ENCODE measurements at regions not wholly inside any gene's neighbourhood (a gene's known extent, or its start where the extent isn't known, plus 50 kb on each side); places are given as distances from the start of the nearest gene placed in this dataset.

DNA sequence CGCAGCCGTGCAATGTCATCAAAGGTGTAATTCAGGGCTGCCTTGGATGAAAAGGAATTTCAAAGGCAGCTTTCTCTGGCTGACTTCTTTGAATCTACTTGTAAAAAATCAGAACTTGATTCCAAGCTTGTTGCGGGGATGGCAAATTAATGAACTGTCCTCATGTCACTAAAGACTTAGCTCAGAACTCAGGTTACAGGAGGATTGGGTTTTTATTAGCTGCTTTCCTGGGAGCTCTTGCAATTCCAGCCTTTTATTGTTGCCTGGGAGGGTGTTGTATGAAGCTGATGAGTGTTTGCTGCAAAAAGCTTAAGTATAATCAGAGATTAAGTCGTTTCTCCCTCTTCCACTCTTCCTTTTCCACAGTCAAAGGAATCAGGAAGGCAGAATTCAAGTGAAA is 113.0 kb upstream of the CDH4 start:
- no peak for ATAC-seq

DNA sequence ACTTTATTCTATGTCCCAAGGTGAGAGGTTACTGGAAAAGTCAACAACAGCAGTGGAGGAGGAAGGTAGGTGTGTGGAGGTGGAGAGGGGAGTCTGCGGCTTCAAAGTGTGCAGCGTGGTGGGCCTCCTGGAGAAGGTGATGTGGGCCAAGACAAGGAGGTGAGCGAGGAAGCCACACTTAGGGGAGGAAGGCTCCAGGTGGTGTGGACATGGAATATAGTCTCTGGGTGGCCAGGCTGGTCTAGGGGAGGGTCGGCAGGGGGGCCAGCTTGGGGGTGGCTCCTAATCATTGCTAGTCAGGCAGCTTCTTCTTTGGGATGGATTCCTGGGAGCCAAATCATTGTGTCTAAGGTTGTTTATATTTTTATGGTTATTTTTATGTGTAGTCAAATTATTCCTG is 111.5 kb upstream of the CDH4 start:
- no peak for ATAC-seq

DNA sequence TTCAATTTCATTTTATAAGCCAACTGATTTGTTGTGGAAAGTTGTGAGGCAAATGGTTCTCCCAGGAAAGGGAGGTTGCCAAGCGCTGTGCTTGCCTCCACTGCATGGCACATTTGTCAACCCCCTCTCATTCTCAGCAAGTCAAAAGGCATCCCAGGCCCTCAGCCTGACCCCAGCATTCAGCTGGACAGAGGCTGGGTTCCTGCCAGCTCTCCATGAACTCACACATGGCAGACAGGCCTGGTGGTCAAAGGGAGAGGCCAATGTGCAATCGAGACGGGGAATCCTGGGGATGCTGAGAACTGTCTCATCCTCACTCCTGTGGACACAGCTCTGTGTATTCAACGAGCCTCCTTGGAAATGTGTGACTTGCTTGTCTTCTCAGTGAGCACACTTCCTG is 106.0 kb upstream of the CDH4 start:
- ATAC-seq, result no peak

DNA sequence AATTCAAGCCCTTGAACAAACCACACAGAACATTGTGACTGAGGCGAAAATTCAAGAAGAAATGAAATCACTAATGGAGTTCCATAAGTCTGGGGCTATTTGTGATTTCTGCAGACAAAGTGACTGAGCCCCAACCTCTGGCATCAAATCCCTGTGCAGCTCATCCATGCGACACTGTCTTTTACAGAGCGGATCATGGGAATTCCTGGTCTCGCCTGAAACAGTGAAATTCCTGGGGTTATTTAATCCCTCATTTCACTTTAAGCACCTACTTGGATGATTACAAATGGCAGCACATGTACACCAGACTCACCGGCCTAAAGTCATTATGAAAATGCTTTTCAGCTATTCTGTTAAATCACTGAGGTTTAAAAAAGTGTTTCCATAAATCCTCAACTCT is 102.4 kb upstream of the CDH4 start:
- no peak for ATAC-seq

DNA sequence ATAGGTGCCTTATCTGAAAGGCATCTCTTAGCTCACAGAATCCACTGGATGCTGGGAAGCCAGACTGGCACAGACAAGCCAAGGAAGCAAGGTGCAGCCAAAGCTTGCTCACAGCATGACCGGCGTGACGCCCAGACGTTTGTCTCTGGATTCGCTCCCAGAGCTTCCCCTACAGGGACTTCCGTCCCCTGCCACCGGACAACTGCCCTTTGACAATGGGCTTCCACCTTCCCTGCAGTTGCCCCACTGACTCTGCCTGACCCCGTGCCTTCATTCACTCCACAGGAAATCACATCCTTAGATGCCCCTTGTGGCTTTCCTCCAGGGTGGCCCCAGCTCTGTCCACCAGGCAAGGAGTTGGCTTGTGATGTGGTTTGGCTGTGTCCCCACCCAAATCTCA is 94.8 kb upstream of the CDH4 start:
- ATAC-seq, result no peak

DNA sequence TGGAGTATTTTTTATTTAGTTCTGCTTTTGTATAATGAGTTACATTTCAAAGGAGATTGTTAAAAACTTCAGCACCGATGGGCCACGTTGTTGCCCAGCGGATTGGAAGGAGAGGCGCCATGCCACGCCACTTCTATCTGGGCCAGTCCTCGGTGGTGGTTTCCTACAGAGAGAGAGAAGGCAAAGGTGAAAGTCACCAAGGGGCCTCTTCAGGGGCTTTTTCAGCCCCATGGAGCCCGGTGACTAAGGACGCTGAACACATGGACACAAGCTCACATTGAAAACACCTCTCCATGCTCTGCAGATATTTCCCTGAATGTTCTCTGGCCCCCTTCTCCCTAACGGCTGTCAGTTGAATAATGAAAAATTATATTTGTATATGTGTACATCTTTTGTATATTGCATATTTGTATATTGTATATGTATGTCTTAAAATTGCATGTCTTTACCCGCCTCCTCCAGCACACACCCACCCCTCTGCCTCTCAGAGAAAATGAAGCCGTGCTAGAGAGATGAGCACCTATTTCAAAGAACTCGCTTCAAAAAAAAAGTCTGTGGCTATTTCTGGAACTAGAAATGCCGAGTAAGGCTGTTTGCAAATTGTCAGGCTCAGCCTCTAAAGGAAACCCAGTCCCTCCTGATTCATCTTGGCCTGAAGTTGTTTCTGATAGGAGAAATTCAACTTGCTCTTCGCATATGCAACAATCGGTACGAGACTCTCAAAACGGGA is 91.9 kb upstream of the CDH4 start:
- no peak for ATAC-seq

DNA sequence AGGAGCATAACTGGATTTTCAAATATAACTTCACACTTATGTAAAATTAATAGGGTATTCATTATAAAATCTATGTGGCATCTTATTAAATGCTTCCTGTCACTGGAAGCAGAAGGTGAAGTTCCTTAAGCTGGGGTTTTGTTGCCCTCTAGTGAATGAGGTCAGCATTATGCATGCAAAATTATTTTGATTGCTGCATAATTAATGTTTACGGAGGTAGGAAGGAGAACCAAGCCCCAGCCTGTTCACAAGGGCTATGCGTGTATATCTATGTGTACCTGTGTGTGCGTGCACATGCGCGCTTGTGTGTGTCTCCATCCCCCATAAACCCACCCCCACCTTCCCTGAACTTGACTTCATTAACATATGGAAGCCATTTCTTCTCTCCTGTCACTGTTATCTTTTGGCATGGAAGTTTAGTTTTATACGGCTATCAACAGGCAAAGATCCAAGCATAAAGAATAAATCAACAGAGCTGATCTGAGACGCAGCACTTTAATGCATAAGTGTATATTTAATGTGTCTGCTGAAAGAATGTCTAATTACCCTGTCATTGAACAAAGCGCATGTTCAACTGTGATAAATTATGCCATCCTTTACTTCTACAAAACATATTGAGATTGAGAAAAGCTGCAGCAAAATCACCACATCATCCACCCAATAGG is 90.2 kb upstream of the CDH4 start:
- ATAC-seq, result no peak

DNA sequence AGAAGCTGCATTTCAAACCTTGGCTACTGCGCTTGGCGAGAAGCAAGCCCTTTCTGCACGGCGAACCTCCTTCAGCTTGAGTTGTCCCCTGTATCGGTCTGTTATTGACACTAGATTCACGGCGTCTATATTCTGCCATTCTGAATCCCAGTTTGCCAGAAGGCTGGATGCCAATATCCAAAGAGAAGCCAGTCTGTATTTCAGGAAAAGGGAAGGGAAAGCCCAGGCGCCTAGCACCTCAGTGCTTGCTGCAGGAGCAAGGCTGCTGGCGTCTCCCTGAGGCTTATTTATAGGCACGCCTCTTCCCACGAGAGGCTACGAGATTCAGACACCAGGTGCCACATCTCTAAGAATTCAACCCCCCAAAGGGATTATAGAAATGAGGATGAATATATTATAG is 89.6 kb upstream of the CDH4 start:
- no peak for ATAC-seq

DNA sequence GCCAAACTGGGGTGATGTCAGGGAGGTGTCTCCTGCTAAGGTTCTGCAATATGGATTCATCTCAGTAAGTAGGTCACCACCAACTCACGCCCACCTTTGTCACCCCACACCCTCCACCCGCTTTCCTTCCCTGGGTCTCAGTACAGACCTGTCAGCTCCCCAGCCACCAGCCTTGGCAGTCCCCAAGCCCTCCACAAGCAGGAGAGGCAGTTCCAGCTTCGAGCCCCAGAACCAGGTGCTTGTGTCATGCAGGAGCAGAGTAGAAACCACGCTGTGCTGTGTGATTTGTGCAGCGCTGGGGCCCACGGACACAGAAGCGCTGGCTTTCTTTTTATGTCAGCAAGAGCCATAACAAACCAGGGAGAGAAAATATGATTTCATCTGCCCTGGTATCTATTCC is 89.0 kb upstream of the CDH4 start:
- no peak for ATAC-seq

DNA sequence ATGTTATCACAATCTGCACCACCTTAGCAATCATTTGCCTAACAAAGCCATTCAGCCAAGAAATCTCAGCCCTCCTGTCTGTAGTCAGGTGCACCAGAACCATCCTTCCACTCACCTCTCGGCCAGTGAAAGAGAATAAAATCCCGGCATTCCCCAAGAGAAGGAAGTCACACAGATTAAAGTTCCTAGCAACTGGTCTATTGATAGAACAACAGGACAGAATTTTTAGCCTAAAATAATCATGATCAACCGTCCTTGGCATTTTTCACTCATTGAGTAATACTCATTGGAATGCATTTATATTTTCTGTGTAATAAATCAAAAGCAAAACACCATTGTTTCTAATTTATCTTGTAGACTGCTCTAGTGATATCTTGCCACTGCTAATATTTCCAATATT is 85.7 kb upstream of the CDH4 start:
- ATAC-seq, result no peak

DNA sequence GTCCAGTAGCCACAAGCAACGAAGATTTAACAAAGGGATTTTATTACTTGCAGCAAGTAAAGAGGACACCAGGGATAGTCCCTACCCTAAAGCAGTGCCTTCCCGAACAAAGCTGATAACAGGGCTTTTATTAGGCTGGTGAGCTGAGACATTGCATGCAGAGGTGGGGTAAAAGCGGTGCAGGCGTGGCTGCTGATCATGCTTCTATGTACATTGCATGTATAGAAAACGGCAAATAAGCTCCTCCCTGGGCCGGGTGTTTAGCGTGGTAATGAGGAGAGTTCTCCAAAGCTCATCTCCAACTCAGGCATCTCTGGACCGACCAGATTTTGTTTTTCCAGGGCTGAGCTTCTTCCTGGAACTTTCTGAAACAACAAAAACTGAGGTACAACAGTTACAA is 83.5 kb upstream of the CDH4 start:
- ATAC-seq, result no peak

DNA sequence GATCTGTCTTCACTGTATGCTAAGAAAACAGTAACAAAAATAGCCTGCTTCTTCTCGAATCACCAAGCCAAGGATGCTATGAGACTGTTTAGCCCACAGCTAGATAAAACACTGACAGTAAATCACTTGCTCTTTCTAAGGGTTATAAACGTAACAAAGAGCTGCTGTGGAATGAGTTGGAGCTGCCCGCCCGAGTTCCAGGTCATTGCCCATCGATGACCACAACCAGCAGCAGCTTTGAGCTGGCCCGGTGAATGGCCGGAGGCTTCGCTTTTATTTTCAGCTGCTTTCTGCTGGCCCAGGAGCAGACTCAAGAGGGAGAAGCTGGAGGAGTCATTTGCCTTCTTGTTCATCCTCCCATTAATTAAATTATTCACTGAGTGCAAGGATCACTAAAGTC is 82.2 kb upstream of the CDH4 start:
- no peak for ATAC-seq

DNA sequence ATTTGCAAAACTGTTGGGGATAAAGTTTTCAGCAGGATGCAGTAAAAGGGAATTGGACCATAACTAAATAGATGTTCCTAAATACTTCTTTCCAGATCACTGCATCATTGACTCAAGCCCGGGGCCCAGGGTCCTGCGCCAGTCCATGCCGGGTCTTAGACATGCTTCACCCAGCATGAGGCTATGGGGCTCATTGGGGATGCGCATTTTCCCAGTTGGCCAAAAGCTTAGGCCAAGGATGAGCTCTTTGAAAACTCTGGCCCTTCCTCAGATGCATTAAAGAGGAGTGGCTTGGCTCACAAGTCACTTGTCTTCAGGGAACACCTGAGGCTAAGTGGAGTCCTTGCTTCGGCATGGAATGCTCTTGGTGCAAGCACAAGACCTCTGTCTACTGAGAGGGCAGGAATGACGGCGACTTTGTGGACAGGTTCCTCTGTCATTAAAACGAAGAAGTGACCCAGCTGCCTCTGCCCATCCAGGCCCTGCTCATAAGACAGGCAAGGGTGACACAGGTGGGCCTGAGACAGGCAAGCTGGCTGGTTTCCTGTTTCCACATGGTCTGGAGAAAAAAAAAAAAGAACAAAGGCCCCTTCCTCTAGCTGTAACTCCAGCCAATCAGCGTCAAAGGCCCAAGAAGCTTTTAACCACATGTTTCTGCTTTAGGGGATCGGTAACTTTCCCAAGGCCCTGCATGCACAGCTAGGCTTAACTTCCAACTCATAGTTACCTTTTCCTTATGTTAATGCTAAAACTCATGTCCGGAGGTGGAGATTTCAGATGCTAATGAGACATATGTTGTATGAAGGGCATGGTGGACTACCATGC is 81.4 kb upstream of the CDH4 start:
- no peak for ATAC-seq

DNA sequence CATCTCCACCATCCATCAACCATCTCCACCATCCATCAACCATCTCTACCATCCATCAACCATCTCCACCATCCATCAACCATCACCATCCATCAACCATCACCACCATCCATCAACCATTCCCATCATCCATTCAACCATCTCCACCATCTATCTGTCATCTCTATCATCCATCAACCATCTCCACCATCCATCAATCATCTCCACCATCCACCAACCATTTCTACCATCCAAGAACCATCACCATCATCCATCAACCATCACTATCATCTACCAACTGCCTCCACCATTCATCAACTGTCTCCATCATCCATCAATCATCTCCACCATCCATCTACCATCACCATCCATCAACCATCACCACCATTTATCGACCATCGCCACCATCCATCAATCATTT is 78.8 kb upstream of the CDH4 start:
- no peak for ATAC-seq

DNA sequence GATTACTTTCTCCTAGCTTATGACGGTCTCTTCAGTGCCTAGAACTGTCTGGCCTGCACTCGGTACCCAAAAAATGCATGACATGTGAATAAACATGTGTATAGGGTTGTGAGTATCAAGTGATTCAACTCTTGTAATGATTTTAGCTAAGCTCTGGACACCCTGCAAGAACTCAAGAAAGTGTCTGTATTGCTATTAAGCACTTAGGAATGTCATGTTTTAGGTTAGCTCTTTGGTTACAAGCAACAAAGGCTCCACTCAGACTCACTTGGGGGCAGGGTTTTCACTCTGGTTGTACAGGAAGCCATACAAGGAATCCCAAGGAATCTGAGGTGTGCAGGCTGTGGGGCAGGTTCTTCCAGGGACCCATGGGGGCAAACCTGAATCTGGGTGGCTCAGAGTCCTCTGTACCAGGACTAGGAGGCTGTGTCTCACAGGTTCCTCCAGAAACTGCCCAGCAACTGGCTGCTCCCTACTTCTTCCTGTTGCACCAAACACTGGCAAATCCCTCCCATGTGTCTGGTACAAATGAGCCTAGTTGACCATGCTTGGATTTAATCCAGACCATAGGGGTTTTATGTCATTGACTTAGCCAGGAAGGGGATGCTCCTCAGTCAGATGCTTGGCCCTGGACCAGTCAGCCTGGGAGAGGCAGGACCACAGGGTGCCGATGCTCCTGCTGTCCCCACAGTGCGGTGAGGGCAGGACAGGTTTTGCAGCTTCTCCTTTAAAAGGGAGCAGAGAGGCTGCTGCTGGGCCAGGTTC is 77.9 kb upstream of the CDH4 start:
- ATAC-seq, result no peak

DNA sequence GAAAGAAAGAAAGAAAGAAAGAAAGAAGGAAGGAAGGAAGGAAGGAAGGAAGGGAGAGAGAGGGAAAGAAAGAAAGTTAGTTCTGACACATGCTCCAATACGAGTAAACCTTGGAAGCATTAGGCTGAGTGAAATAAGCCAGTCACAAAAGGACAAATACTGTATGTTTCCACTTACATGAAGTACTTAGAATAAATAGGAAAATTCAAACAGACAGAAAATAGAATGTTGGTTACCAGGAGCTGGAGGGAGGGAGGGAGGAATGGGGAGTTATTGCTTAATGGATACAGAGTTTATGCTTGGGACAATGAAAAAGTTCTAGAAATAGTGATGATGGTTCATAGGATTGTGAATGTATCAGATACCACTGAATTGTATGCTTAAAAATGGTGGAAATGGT is 75.2 kb upstream of the CDH4 start:
- no peak for ATAC-seq

DNA sequence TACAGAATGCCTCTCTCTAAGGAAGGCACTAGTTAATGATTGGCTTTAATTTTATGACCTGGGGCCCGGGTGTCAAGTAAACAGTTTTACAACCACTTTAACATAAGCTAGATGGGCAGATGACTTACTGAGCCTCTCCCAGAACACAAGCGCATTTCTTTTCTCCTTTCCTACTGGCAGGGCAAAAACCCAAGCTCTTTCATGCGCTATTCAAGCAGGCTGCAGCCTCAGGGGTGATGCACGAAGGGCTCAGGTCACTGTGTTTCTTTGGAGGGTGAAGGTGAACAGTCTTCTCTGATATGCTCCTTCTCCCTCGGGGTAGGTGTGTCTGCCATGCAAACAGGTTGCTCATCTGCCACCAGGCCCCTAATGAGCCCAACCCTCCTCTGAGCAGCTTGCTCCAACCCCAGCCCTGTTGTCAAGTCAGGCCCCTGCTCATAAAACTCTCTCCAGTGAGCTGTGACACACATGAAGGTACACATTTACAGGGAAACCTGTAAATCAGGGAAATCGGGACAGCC is 73.5 kb upstream of the CDH4 start:
- no peak for ATAC-seq

DNA sequence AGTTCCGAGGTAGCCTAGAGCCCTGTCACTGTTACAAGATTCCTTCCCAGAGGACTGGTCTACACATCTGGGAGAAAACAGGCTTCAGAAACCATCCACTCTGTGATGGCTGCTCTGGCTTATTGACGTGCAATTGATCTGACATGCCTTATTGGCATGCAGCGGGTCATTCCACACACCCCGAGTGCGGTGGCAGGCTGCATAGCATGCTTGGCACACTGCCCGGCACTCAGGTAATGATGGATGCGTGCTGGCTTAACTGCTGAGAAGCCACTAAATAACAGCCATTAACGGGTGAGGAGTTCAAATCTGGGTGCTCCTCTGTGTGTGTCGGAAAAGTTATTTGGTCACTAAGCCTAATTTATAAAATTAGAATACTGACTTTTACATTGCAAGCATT is 67.9 kb upstream of the CDH4 start:
- ATAC-seq, result no peak

DNA sequence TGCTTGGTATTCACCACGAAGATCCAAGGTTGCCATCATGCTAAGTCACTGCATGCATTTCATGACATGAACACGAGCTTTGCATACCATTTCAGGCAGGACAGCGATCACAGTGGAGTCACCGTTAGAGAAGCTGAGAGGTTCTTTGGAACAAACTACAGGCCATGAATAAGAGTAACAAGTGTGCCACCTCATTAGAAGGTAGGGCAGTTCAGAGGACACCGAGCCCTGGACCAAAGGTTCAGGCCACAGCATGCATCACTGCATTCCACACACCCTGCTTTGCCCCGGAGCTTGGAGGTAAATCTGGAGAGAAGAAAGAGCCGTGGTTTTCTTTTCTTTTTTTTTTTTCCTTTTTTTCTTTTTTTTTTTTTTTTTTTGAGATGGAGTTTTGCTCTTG is 66.9 kb upstream of the CDH4 start:
- no peak for ATAC-seq

DNA sequence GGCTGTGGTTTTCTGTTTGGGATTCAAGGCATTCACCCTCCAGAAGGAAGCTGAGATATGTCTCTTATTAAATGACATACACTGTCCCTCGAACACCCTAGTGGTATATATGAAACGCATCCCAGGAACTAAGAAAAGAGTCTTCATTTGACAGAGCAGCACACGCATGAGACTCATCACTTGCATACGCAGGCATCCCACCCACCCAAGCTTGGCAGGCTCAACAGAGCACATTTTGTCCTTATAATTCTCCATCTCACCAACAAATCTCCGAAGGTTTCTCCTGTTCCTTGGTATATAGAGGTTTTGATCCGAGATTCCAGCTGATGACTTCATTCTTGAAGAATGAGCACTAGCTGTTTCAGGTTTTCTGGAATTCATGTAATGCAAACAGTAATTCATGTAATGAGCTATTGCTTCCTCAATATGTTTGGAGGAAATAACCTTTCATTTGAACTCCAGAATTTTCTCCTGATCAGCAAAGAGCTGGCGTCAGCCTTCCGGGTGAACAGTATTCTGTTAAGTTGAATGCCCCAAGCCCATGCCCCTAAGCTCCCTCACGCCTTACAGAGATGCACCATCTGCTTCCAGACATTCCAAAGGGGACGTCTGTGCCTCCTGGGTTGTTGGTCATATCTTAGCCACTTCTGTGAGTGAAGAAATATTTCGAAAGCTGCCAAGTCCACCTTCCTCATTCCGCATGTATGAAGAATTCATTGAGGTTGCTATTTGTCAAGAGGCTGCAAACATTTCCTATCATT is 66.0 kb upstream of the CDH4 start:
- ATAC-seq, result no peak

DNA sequence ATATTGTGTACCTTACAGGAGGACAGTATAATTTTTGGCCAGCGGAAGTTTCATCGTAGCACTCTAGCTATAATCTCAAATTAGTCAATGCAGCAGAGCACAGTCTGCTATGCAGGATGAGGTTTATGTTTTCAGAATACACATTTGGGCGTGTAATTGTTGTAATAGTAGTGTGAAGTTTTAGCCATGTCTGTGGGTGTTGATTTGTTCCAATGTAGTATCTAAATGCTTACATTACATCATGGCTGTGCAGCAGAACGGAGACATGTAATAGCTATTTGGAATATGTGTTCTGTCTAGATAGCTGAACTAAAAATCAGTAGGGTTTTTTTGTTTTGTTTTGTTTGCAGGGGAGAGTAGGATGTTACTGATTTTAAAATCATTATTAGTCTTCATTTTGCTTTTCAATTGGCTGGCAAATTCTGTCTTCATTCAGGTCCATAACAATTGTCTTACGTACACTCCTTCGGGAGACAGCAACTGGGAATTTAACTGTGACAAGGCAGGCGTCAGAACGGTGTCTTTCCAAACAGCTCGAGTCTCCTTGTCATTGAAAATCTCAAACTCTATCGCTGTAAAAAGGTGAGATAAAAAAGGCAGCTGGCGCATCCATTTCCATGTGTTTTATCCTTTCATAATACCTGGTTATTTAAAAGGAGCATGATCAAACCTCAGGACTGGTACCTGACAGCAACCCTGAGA is 65.1 kb upstream of the CDH4 start:
- ATAC-seq, result no peak

DNA sequence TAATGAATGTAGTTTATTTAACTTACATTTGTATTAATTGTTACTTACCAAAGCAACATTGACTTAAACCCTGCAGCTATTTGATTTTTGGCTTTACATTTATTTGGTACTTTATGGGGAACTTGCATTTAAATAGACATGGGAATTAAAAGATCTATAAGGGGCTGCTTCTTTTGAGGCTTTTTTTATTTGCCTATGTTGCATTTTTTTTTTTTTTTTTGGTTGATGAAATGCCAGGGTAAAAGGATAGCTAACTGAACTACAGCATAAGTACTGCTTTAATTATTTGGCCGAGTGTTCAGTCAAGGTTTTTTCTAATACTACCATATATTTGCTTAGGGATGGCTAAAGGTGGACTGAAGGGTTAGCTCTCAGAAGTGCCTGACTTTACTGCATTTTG is 62.5 kb upstream of the CDH4 start:
- no peak for ATAC-seq
